ENCODE measurements at regions not wholly inside any gene's neighbourhood (a gene's known extent, or its start where the extent isn't known, plus 50 kb on each side); places are given as distances from the start of the nearest gene placed in this dataset.
A peak's percentile ranks its signal among the peaks of the same experiment; 100 is the strongest.

- no peak for DNase-seq (ENCODE audit: extremely low spot score)
- Histone ChIP-seq H3K4me1 (ENCODE audit: insufficient read depth) (no peaks in the 10 kb centered on the region), H3K36me3 (ENCODE audit: insufficient read depth) (no peaks in the 10 kb centered on the region), H3K27ac (ENCODE audit: low read depth) (no peak overlapping the region), H3K4me3 (ENCODE audit: low read depth, low read length) (no peak overlapping the region)
- 90% methylated on average over 3 of the region's 3 CpGs for WGBS
Observed at GRCh38 chr9:129390541-129390940, 212.5 kb upstream of the IER5L start.

GRCh38 chr9:129387822-129388221 lies 209.8 kb upstream of the IER5L start:
- H3K27ac ChIP-seq (ENCODE audit: low read depth): no peak overlapping the region
- DNase-seq (ENCODE audit: extremely low spot score): no peak
- WGBS: 30% methylated on average over 3 of the region's 3 CpGs
- H3K4me1 ChIP-seq (ENCODE audit: insufficient read depth): no peaks in the 10 kb centered on the region
- H3K36me3 ChIP-seq (ENCODE audit: insufficient read depth): no peaks in the 10 kb centered on the region
- no peak overlapping the region for H3K4me3 ChIP-seq (ENCODE audit: low read depth, low read length)

- no peak overlapping the region for H3K27ac ChIP-seq (ENCODE audit: low read depth)
- no peaks in the 10 kb centered on the region for H3K36me3 ChIP-seq (ENCODE audit: insufficient read depth)
- H3K4me1 ChIP-seq (ENCODE audit: insufficient read depth): no peaks in the 10 kb centered on the region
- no peak overlapping the region for H3K4me3 ChIP-seq (ENCODE audit: low read depth, low read length)
- DNase-seq (ENCODE audit: extremely low spot score): no peak
- WGBS: 77% methylated on average over 6 of the region's 6 CpGs
Observed at GRCh38 chr9:129386812-129387177, 208.7 kb upstream of the IER5L start.

- H3K27ac ChIP-seq (ENCODE audit: low read depth): no peak overlapping the region
- 97% methylated on average over 11 of the region's 11 CpGs for WGBS
- no peaks in the 10 kb centered on the region for H3K36me3 ChIP-seq (ENCODE audit: insufficient read depth)
- no peaks in the 10 kb centered on the region for H3K4me1 ChIP-seq (ENCODE audit: insufficient read depth)
- no peak for DNase-seq (ENCODE audit: extremely low spot score)
- no peak overlapping the region for H3K4me3 ChIP-seq (ENCODE audit: low read depth, low read length)
Observed at GRCh38 chr9:129385211-129385934, 207.3 kb upstream of the IER5L start.

GRCh38 chr9:129384491-129385210 lies 206.6 kb upstream of the IER5L start:
- H3K36me3 ChIP-seq (ENCODE audit: insufficient read depth): no peaks in the 10 kb centered on the region
- no peaks in the 10 kb centered on the region for H3K4me1 ChIP-seq (ENCODE audit: insufficient read depth)
- no peak overlapping the region for H3K4me3 ChIP-seq (ENCODE audit: low read depth, low read length)
- 97% methylated on average over 11 of the region's 11 CpGs for WGBS
- no peak overlapping the region for H3K27ac ChIP-seq (ENCODE audit: low read depth)
- no peak for DNase-seq (ENCODE audit: extremely low spot score)

GRCh38 chr9:129383561-129384490 lies 205.8 kb upstream of the IER5L start:
- WGBS: 10% methylated on average over 65 of the region's 65 CpGs

GRCh38 chr9:129383019-129383560 lies 205.0 kb upstream of the IER5L start:
- WGBS: 5% methylated on average over 29 of the region's 29 CpGs
- H3K4me3 ChIP-seq (ENCODE audit: low read depth, low read length): peak overlapping the region; percentile 47
- no peaks in the 10 kb centered on the region for H3K36me3 ChIP-seq (ENCODE audit: insufficient read depth)
- no peaks in the 10 kb centered on the region for H3K4me1 ChIP-seq (ENCODE audit: insufficient read depth)
- H3K27ac ChIP-seq (ENCODE audit: low read depth): peak overlapping the region; percentile 95
- DNase-seq (ENCODE audit: extremely low spot score): peak; percentile 69

More at GRCh38 chr9:129383561-129384490, 205.8 kb upstream of the IER5L start:
- Histone ChIP-seq H3K4me3 (ENCODE audit: low read depth, low read length) (peak overlapping the region; percentile 47), H3K27ac (ENCODE audit: low read depth) (peak overlapping the region; percentile 95), H3K4me1 (ENCODE audit: insufficient read depth) (no peaks in the 10 kb centered on the region), H3K36me3 (ENCODE audit: insufficient read depth) (no peaks in the 10 kb centered on the region)
- DNase-seq (ENCODE audit: extremely low spot score): peak; percentile 49

GRCh38 chr9:129382281-129383018 lies 204.4 kb upstream of the IER5L start:
- DNase-seq (ENCODE audit: extremely low spot score): no peak
- Histone ChIP-seq H3K4me3 (ENCODE audit: low read depth, low read length) (no peak overlapping the region), H3K27ac (ENCODE audit: low read depth) (peak overlapping the region; percentile 69), H3K36me3 (ENCODE audit: insufficient read depth) (no peaks in the 10 kb centered on the region), H3K4me1 (ENCODE audit: insufficient read depth) (no peaks in the 10 kb centered on the region)
- 72% methylated on average over 5 of the region's 5 CpGs for WGBS

GRCh38 chr9:129381481-129381957 lies 203.5 kb upstream of the IER5L start:
- 90% methylated on average over 12 of the region's 12 CpGs for WGBS
- Histone ChIP-seq H3K4me3 (ENCODE audit: low read depth, low read length) (no peak overlapping the region), H3K4me1 (ENCODE audit: insufficient read depth) (no peaks in the 10 kb centered on the region), H3K36me3 (ENCODE audit: insufficient read depth) (no peaks in the 10 kb centered on the region), H3K27ac (ENCODE audit: low read depth) (no peak overlapping the region)
- DNase-seq (ENCODE audit: extremely low spot score): no peak

- no peak for DNase-seq (ENCODE audit: extremely low spot score)
- 95% methylated on average over 9 of the region's 9 CpGs for WGBS
- H3K27ac ChIP-seq (ENCODE audit: low read depth): no peak overlapping the region
Observed at GRCh38 chr9:129380961-129381401, 202.9 kb upstream of the IER5L start.

GRCh38 chr9:129379886-129380285 lies 201.8 kb upstream of the IER5L start:
- DNase-seq (ENCODE audit: extremely low spot score): no peak

More at GRCh38 chr9:129380961-129381401, 202.9 kb upstream of the IER5L start:
- H3K4me1 ChIP-seq (ENCODE audit: insufficient read depth): no peaks in the 10 kb centered on the region
- H3K4me3 ChIP-seq (ENCODE audit: low read depth, low read length): no peak overlapping the region
- H3K36me3 ChIP-seq (ENCODE audit: insufficient read depth): no peaks in the 10 kb centered on the region

GRCh38 chr9:129379181-129379836 lies 201.2 kb upstream of the IER5L start:
- DNase-seq (ENCODE audit: extremely low spot score): no peak
- WGBS: 87% methylated on average over 16 of the region's 16 CpGs
- no peak overlapping the region for H3K4me3 ChIP-seq (ENCODE audit: low read depth, low read length)
- no peak overlapping the region for H3K27ac ChIP-seq (ENCODE audit: low read depth)
- H3K4me1 ChIP-seq (ENCODE audit: insufficient read depth): no peaks in the 10 kb centered on the region
- no peaks in the 10 kb centered on the region for H3K36me3 ChIP-seq (ENCODE audit: insufficient read depth)

More at GRCh38 chr9:129379886-129380285, 201.8 kb upstream of the IER5L start:
- Histone ChIP-seq H3K4me3 (ENCODE audit: low read depth, low read length) (no peak overlapping the region), H3K36me3 (ENCODE audit: insufficient read depth) (no peaks in the 10 kb centered on the region), H3K27ac (ENCODE audit: low read depth) (no peak overlapping the region), H3K4me1 (ENCODE audit: insufficient read depth) (no peaks in the 10 kb centered on the region)
- 82% methylated on average over 8 of the region's 8 CpGs for WGBS

Data from urinary bladder (tissue), 3 donors.